Neuronal stem cell (in vitro differentiated cells): ENCODE measurements at regions not wholly inside any gene's neighbourhood (a gene's known extent, or its start where the extent isn't known, plus 50 kb on each side); places are given as distances from the start of the nearest gene placed in this dataset.
A peak's percentile ranks its signal among the peaks of the same experiment; 100 is the strongest.

ENCODE experiments used
- DNase-seq: peaks from one replicate; pipeline ENCODE4 v3.0.0-alpha.2; 2013; ENCODE audit warnings: low spot score
- H2AFZ ChIP-seq: one replicate; pipeline ENCODE4 v1.6.1; 2013; ENCODE audit warnings: mild to moderate bottlenecking, low read length, inconsistent platforms
- H2AK5ac ChIP-seq: 2 replicates; pipeline ENCODE4 v1.6.1; 2013; ENCODE audit warnings: low read depth, mild to moderate bottlenecking, inconsistent platforms, low read length, moderate library complexity, mixed read lengths
- H2BK120ac ChIP-seq: 2 replicates; pipeline ENCODE4 v1.6.1; 2013; ENCODE audit warnings: low read depth, mild to moderate bottlenecking, inconsistent platforms, low read length, moderate library complexity, mixed read lengths
- H2BK12ac ChIP-seq: one replicate; pipeline ENCODE4 v1.6.1; 2013; ENCODE audit warnings: low read length, inconsistent platforms
- H2BK15ac ChIP-seq: 2 replicates; pipeline ENCODE4 v1.6.1; 2013; ENCODE audit warnings: mild to moderate bottlenecking, low read length, inconsistent platforms, mixed read lengths
- H2BK5ac ChIP-seq: one replicate; pipeline ENCODE4 v1.6.1; 2013; ENCODE audit warnings: inconsistent platforms, mild to moderate bottlenecking, low read length, moderate library complexity
- H3K14ac ChIP-seq: one replicate; pipeline ENCODE4 v1.6.1; 2013; ENCODE audit warnings: low read length, inconsistent platforms
- H3K18ac ChIP-seq: 2 replicates; pipeline ENCODE4 v1.6.1; 2013; ENCODE audit warnings: low read length, inconsistent platforms
- H3K23ac ChIP-seq: 2 replicates; pipeline ENCODE4 v1.6.1; 2013; ENCODE audit warnings: low read depth, mild to moderate bottlenecking, mixed read lengths, low read length, inconsistent platforms; ENCODE audit not compliant: poor library complexity
- H3K27ac ChIP-seq: replicated peaks from 3 replicates; pipeline ENCODE4 v1.5.1; 2013; ENCODE audit warnings: low read length, inconsistent platforms
- H3K27me3 ChIP-seq, 3 experiments: 2 replicates each; pipeline ENCODE4 v1.6.1; 2013; ENCODE audit warnings: low read length in 3 of 3, mild to moderate bottlenecking in 2 of 3, inconsistent platforms in 1 of 3, low read depth in 1 of 3, mixed read lengths in 1 of 3, moderate library complexity in 1 of 3; ENCODE audit not compliant: control insufficient read depth in 3 of 3, insufficient read depth in 3 of 3
- H3K36me3 ChIP-seq, 2 donors: replicated peaks in 1 of 2; 2 replicates each; pipeline ENCODE4 v1.6.1; 2013; ENCODE audit warnings: low read length in 2 of 2; ENCODE audit not compliant: control insufficient read depth in 2 of 2, insufficient read depth in 2 of 2
- H3K4ac ChIP-seq: 2 replicates; pipeline ENCODE4 v1.6.1; 2013; ENCODE audit warnings: inconsistent platforms, mild to moderate bottlenecking, low read length, moderate library complexity
- H3K4me1 ChIP-seq, 2 donors: 1 replicate in 1 of 2; 2 replicates in 1 of 2; pipeline ENCODE4 v1.6.1; 2013; ENCODE audit warnings: low read length in 2 of 2, low read depth in 1 of 2; ENCODE audit not compliant: control insufficient read depth in 2 of 2, insufficient read depth in 1 of 2
- H3K4me2 ChIP-seq: one replicate; pipeline ENCODE4 v1.6.1; 2013; ENCODE audit warnings: mild to moderate bottlenecking, low read length, inconsistent platforms; ENCODE audit not compliant: insufficient read depth, poor library complexity, severe bottlenecking
- H3K4me3 ChIP-seq, 2 donors: 2 replicates each; pipeline ENCODE4 v1.5.1; 2013; ENCODE audit warnings: low read length in 2 of 2, mild to moderate bottlenecking in 2 of 2, inconsistent platforms in 1 of 2, moderate library complexity in 1 of 2
- H3K79me1 ChIP-seq: one replicate; pipeline ENCODE4 v1.6.1; 2013; ENCODE audit warnings: low read depth, mild to moderate bottlenecking, inconsistent platforms, low read length, moderate library complexity
- H3K9ac ChIP-seq: one replicate; pipeline ENCODE4 v1.6.1; 2013; ENCODE audit warnings: mild to moderate bottlenecking, low read depth, low read length, inconsistent platforms; ENCODE audit not compliant: poor library complexity
- H3K9me3 ChIP-seq, 2 donors: replicated peaks in 1 of 2; 2 replicates each; pipeline versions ENCODE3 to v1.6.1; 2013; ENCODE audit warnings: low read length in 2 of 2, mild to moderate bottlenecking in 2 of 2, inconsistent platforms in 1 of 2, low read depth in 1 of 2, mixed read lengths in 1 of 2, moderate library complexity in 1 of 2; ENCODE audit not compliant: control insufficient read depth in 2 of 2, insufficient read depth in 1 of 2
- H4K8ac ChIP-seq: one replicate; pipeline ENCODE4 v1.6.1; 2013; ENCODE audit warnings: low read depth, mild to moderate bottlenecking, inconsistent platforms, low read length, moderate library complexity
- H4K91ac ChIP-seq: one replicate; pipeline ENCODE4 v1.6.1; 2013; ENCODE audit warnings: low read length, low read depth, mild to moderate bottlenecking, inconsistent platforms; ENCODE audit not compliant: poor library complexity
- WGBS, 2 donors: extraction: QIAGEN DNeasy Blood & Tissue Kit; methylation state at CpG; one replicate each; pipeline ENCODE4 v1.1.7; 2013; ENCODE audit warnings: missing lambda C conversion rate in 2 of 2, mixed read lengths in 1 of 2; ENCODE audit not compliant: insufficient read length in 2 of 2, insufficient replicate concordance in 1 of 2; ENCODE audit errors: extremely low coverage in 2 of 2; 5-methylcytosine and 5-hydroxymethylcytosine counted together

DNA sequence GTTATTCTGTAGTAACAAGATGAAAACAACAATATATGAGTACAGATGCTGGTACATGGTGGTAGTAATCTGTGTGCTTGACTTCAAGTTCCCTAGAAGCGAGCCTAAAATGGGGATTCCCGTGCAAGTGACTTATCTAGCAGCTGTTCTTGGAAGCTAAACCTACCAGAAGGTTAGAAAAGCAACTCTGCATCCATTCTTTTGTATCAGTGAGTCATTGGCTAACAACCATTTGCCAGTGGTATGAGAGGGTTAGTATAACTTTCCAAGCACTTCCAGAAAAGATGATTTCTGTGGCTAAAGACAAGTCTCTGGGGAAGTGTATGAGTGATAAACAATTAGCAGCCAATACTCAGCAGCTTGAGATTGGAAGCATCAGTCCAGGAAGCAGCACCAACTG, 787.7 kb upstream of the CDH6 start:
- H3K4me2 ChIP-seq, result no peak overlapping the region
- no peak overlapping the region for H3K27ac ChIP-seq
- H3K9ac ChIP-seq, result no peak overlapping the region
- H2BK5ac ChIP-seq, result no peak overlapping the region
- H4K8ac ChIP-seq, result no peak overlapping the region
- H3K4ac ChIP-seq, result no peak overlapping the region
- H3K36me3 ChIP-seq, result no peaks in the 10 kb centered on the region
- no peak overlapping the region for H3K23ac ChIP-seq
- no CpG with 5 or more reads among the region's 2 CpGs for WGBS, 2 donors
- H2BK15ac ChIP-seq, result no peak overlapping the region
- H3K9me3 ChIP-seq, result no peaks in the 10 kb centered on the region
- no peaks in the 10 kb centered on the region for H3K4me1 ChIP-seq
- H3K4me3 ChIP-seq, result no peak overlapping the region
- H3K18ac ChIP-seq, result no peak overlapping the region
- no peak overlapping the region for H2BK120ac ChIP-seq
- H3K79me1 ChIP-seq, result no peaks in the 10 kb centered on the region
- H3K14ac ChIP-seq, result no peak overlapping the region
- H2AK5ac ChIP-seq, result no peak overlapping the region
- H4K91ac ChIP-seq, result no peak overlapping the region
- H2BK12ac ChIP-seq, result no peak overlapping the region
- no peaks in the 10 kb centered on the region for H3K27me3 ChIP-seq
- no peak for DNase-seq
- H2AFZ ChIP-seq, result no peak overlapping the region

DNA sequence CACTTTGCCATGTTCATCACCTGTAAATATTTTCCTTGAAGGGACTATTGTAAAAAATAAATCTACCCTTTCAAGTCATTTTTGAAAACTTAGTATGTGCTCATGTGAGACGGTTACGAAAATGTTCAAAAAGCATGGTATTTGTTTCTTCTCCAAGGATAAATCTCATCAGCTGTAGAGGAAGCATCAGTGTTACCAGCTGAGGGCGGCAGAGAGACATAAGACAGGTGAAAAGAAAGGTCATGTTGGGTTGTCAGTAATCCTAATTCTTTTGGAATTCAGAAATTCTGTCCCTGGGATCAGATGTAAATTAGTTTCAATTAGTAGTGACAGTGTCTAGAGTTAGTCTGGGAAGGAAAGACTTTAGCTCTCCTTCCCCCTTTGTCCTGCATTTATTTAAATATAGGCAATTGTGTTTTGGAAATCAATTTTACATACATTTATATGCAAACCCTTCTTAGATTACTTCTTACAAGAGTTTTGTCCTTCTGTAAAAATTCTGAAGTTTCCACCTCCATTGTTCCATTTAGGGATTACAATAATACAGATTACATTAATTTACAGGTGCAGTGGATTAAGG, 791.9 kb upstream of the CDH6 start:
- no peak overlapping the region for H3K27ac ChIP-seq
- no peaks in the 10 kb centered on the region for H3K9me3 ChIP-seq
- DNase-seq, result peak; percentile 43
- H3K79me1 ChIP-seq, result no peaks in the 10 kb centered on the region
- no peak overlapping the region for H3K18ac ChIP-seq
- no peaks in the 10 kb centered on the region for H3K36me3 ChIP-seq
- no peak overlapping the region for H2AFZ ChIP-seq
- no peak overlapping the region for H4K91ac ChIP-seq
- no peaks in the 10 kb centered on the region for H3K27me3 ChIP-seq
- no peak overlapping the region for H2BK5ac ChIP-seq
- no peak overlapping the region for H3K14ac ChIP-seq
- H3K4ac ChIP-seq, result no peak overlapping the region
- H3K4me3 ChIP-seq, result no peak overlapping the region
- no peaks in the 10 kb centered on the region for H3K4me1 ChIP-seq
- H3K4me2 ChIP-seq, result no peak overlapping the region
- H2BK12ac ChIP-seq, result no peak overlapping the region
- H4K8ac ChIP-seq, result no peak overlapping the region
- H3K23ac ChIP-seq, result no peak overlapping the region
- no peak overlapping the region for H2BK15ac ChIP-seq
- WGBS, 2 donors, result no CpG with 5 or more reads among the region's 3 CpGs
- H2AK5ac ChIP-seq, result no peak overlapping the region
- H3K9ac ChIP-seq, result no peak overlapping the region
- no peak overlapping the region for H2BK120ac ChIP-seq

DNA sequence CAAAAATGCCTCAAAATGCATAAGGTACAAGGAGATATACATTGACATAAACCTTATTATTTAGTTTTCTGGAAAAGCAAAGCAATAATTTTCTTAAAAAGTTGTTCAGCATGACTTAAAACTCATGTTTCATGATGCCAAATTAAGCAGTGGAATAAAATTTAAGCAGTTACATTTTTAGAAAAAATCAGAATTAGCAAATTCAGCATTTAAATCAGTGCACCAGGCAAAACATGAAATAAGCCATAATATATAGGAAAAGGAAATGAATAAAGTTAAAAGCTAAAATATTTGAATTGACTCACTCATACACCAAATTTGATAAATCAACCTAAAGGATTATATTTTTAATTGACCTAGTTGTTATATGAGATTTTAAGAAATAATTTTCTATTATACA, 795.1 kb upstream of the CDH6 start:
- no peaks in the 10 kb centered on the region for H3K9me3 ChIP-seq
- H4K91ac ChIP-seq, result no peak overlapping the region
- no peak overlapping the region for H3K9ac ChIP-seq
- H2AFZ ChIP-seq, result no peak overlapping the region
- H4K8ac ChIP-seq, result no peak overlapping the region
- H2BK120ac ChIP-seq, result no peak overlapping the region
- no peaks in the 10 kb centered on the region for H3K36me3 ChIP-seq
- no peak for DNase-seq
- no peak overlapping the region for H3K4me3 ChIP-seq
- H3K14ac ChIP-seq, result no peak overlapping the region
- H3K23ac ChIP-seq, result no peak overlapping the region
- H3K27ac ChIP-seq, result no peak overlapping the region
- H3K79me1 ChIP-seq, result no peaks in the 10 kb centered on the region
- no peak overlapping the region for H3K18ac ChIP-seq
- H2BK5ac ChIP-seq, result no peak overlapping the region
- H3K4me1 ChIP-seq, result no peaks in the 10 kb centered on the region
- H3K4me2 ChIP-seq, result no peak overlapping the region
- H2BK12ac ChIP-seq, result no peak overlapping the region
- H3K4ac ChIP-seq, result no peak overlapping the region
- no peak overlapping the region for H2BK15ac ChIP-seq
- H3K27me3 ChIP-seq, result no peaks in the 10 kb centered on the region
- H2AK5ac ChIP-seq, result no peak overlapping the region

DNA sequence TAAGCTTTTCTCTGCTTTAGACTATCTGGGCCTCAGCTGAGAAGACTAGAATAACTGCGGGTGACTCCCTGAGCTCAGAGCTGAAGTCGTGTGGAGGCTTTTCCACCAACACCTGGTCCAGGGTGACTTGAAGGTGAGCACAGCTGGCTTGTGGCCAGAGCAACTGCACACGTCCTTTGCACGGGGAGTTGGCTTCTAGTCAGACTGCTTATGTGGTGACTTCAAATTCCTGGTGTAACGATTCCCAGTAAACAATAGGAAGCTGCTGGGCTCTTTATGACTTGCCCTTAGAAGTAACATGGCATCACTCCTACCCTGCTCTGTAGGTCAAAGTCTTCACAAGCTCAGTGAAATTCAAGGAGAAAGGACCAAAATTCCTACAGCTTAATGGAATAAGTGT, 800.6 kb upstream of the CDH6 start:
- Histone ChIP-seq H2AK5ac (no peak overlapping the region), H3K79me1 (no peaks in the 10 kb centered on the region), H3K14ac (no peak overlapping the region), H4K8ac (no peak overlapping the region), H3K9me3 (no peaks in the 10 kb centered on the region), H3K36me3 (no peaks in the 10 kb centered on the region), H3K9ac (no peak overlapping the region), H2AFZ (no peak overlapping the region), H3K4me1 (no peaks in the 10 kb centered on the region), H4K91ac (no peak overlapping the region), H3K4me3 (no peak overlapping the region), H3K27me3 (no peaks in the 10 kb centered on the region), H2BK5ac (no peak overlapping the region), H3K27ac (no peak overlapping the region), H3K4ac (no peak overlapping the region), H2BK12ac (no peak overlapping the region), H3K4me2 (no peak overlapping the region), H3K18ac (no peak overlapping the region), H2BK120ac (no peak overlapping the region), H3K23ac (no peak overlapping the region), H2BK15ac (no peak overlapping the region)
- DNase-seq, result no peak
- WGBS, 2 donors, result no CpG with 5 or more reads among the region's 5 CpGs
